ENCODE measurements at regions not wholly inside any gene's neighbourhood (a gene's known extent, or its start where the extent isn't known, plus 50 kb on each side); places are given as distances from the start of the nearest gene placed in this dataset.

DNA sequence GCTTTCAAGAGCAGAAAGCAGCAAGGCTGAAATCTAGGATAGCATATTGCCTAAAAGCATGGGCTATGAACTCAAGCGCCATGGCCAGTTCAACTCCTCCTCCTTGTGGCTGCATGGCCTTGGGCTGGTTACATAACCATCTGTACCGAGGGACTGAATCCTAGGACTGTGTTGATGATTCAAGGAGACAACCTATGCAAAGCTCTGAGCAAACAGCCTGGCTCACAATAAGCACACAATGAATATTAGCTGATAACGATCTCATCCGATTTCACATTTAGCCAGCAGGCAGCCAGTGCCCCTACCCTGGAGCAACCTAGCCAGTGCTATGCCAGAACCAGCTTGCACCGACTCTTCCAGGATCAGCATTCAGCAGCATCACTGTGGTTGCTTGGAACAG, 698.4 kb downstream of the TBC1D22A start:
- no peak for DNase-seq

- no peak for DNase-seq
Observed at GRCh38 chr22:47460176-47460575, 697.7 kb downstream of the TBC1D22A start.

DNA sequence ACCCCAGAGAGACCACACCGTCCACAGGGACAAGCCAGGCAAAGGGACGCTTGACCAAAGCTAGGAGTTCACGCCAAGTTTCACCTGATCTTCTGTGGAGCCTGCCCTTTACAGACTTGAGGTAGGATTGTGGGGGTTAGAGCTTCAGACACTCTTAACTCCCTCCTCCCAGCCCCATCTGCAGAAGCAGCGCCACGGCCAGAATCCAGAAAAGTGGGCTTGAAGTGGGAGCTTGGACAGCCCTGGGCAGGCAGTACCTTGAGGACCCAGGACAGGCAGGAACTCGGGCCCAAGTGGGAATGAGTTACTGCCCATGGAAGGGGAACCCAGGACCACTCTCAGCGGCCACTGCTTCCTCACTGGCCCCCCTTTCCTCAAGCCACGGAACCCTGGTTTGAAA, 695.9 kb downstream of the TBC1D22A start:
- no peak for DNase-seq

DNA sequence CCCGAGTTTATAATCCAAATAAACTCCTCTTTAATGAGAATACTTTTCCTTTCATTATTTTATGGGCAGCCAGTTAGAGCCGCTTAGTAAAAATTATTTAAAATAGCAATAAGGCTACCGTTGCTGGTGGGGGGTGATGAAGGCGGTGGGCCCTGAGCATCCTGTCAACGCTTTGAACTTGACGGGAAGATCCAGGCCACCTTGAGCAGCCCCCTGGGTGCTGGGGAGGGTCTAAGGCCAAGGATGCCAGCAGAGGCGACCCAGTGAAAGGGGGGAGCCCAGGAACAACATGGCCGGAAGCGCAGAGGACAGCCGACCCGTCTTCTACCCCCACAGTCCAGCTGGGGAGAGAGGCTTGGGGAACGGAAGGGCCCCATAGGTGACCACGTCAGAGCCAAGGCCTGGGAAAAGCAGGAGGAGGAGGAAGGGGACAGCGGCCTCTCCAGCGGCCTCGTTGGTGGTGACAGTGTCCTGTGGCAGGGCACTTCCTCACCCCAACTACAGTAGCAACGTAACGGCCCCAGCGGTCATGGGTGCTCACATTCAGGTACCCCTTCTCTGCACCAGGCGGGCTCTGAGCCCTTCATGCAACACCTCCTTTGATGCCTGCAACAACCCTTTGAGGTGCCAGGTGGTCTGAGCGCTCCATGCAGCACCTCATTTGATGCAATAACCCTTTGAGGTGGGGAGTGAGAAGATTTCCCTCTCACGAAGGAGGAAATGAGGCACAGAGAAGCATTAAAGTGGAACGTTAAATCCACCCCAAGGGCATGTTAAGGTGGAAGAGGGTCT, 695.3 kb downstream of the TBC1D22A start:
- no peak for DNase-seq

DNA sequence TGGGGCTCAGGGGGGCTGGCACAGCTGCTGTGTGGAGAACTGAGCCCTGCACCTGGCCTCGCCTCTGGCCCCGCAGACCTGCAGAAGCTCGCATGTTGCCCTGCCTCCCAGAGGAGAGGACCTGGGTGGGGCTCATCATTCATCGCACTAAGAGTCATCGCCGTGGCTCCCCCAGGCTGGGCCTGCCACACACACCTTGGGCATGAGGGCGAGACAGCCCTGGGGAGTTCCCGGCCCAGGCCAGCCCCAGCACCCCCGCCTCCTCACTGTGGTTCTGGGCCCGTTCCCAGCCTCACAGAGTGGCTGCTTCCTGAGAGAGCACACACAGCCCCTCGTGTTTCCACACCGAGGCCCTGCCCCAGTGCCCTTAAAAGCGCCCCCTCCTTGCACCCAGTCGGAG, 694.6 kb downstream of the TBC1D22A start:
- no peak for DNase-seq

GRCh38 chr22:47456031-47456430, 693.6 kb downstream of the TBC1D22A start:
- no peak for DNase-seq

DNA sequence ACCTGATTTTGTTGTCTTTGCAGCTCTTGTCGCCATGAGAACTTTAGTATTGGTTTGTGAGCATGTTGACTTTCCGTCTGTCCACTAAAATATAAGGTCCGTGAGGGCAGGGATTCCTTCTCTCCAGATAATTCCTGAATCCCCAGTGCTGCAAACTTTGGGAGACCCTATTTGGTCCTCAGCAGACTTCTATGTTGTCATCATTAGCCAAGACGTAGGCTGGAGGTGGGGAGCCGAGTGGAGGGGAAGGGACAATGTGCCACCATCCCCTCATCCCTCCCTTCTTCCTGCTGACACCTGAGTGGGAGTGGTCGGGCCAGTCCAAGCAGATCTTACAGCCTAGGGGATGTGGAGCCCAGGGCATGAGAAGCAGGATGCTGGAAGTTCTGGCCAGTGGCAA, 690.6 kb downstream of the TBC1D22A start:
- DNase-seq: no peak

DNA sequence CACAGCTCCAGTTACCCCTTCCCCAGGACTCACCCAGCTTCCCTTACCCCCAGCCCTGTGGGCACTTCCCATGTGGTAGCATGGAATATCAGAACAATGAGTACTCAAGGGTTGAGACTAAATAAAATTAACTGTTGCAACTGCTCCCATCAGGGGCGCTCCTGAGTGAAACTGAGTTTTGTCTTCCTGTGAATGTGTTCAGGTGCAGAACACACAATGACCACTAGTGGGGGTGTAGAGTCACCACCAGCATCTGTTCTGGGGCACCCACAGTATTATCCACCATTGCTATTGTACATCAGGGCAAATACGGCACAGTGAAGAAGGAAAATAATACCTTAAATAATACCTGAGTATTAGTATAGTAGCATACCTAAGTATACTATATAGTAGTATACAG, 689.7 kb downstream of the TBC1D22A start:
- DNase-seq: no peak

DNA sequence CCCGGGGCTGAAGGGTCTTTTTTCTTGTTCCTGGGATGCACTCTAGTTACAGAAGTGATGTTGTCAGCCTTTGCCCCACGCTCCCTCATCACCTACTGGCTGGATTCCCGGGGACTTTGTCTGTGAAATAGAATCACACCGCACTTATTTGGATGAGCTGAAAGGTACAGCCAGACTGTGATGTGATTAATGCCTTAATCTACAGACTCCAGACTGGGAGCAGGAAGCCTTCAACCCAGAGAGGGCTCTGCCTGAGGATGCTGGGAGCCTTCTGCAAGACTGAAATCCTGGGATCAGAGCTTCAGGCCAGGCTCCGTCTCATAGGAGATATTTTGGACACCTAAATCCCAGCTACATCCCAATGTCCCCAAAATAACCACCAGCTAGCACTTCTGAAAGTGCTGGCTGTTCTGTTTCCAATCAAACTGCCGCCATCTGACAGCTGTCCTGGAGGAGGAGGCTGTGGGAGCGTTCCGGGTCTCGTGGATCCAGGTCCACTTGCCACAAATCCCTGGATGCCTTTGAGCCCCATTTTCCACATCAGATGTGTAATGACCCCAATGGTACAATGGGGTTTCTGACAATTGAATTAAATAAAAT, 688.5 kb downstream of the TBC1D22A start:
- no peak for DNase-seq

- no peak for DNase-seq
Observed at GRCh38 chr22:47449508-47450270, 687.2 kb downstream of the TBC1D22A start.

- DNase-seq: no peak
Observed at GRCh38 chr22:47448231-47449223, 686.1 kb downstream of the TBC1D22A start.

DNA sequence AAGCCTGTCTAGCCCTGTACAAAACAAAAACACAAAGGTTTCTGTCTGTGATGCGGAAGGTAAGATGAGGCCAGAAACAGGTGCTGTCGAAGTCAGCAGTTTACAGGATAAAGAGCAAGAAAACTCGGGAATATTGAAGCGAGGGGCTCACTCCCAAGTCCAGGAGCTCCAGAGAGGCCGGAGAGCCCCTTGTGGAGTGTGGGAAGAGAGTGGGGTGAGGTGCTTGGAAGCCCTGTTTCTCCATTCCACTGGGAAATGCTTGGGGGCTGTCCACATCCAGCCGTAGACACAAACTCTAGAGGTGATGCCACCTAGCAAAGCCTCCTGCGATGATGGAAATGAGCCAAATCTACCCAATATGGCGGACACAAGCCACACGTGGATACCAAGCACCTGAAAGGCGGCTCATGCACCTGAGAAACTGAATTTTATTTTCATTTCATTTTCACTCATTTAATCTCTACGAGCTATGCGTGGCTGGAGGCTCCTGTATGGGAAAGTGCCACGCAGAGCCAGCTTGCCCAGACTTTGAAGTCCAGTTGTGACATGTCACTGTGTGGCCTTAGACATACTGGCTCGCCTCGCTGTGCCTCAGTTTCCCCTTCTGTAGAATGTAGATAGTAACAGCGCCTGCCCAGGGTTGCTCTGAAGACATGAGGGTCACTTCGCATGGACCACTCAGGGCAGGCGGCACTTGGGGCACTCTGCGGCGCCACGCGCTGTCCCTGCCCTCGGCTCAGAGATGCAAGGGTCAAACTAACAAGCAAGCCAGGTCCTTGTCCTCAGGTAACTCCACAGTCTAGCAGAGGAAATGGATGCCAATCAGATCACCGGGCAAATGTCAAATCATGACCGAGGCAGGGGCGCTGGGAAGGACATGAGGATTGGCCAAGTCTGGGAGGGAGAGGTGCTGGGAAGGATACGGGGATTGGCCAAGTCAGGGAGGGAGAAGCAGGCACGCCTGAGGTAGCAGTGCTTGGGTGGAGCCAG, 684.7 kb downstream of the TBC1D22A start:
- no peak for DNase-seq

GRCh38 chr22:47446331-47446730, 683.9 kb downstream of the TBC1D22A start:
- no peak for DNase-seq

DNA sequence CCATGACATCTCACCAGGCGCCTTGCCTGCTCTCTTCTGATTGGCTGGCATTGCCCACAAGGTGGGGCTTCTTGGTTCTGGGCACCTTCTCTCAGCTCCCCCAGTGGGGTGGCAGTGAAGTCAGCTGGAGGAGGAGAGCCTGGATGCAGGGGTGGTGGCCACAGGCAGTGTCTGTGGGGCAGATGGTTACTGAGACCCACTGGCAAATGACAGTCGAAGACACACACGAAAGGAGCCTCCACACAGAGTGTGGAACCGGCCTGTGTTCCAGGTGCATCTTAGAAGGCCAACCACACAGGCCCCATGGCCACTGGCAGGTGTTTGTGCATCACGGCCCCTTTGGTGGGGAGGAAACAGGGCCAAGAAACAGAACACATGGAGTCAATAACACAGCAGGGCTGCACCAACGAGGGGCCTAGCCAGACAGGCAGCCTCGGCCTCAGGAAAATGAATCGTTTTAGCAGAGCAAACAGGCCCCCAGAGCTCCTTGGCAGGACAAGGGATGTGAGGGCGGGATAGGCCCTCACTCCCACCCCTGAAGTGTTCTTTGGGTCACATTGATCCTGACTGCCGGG, 683.4 kb downstream of the TBC1D22A start:
- DNase-seq: no peak

GRCh38 chr22:47445212-47445611, 682.8 kb downstream of the TBC1D22A start:
- no peak for DNase-seq

DNA sequence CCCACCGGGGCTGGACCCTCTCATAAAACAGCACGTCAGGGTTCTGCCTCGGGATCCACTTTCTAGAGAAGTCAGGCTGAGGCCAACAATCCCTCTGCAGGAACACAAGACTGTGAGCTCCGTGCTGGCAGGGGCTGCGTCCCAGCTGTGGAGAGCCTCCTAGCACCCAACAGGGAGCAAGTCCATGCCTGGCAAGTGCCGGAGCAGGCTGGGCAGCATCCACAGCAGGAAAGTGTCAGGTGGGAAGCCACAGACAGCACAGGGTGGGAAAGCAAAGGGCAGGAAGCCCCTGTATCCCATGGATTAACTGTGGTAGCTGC, 682.3 kb downstream of the TBC1D22A start:
- DNase-seq: no peak

DNA sequence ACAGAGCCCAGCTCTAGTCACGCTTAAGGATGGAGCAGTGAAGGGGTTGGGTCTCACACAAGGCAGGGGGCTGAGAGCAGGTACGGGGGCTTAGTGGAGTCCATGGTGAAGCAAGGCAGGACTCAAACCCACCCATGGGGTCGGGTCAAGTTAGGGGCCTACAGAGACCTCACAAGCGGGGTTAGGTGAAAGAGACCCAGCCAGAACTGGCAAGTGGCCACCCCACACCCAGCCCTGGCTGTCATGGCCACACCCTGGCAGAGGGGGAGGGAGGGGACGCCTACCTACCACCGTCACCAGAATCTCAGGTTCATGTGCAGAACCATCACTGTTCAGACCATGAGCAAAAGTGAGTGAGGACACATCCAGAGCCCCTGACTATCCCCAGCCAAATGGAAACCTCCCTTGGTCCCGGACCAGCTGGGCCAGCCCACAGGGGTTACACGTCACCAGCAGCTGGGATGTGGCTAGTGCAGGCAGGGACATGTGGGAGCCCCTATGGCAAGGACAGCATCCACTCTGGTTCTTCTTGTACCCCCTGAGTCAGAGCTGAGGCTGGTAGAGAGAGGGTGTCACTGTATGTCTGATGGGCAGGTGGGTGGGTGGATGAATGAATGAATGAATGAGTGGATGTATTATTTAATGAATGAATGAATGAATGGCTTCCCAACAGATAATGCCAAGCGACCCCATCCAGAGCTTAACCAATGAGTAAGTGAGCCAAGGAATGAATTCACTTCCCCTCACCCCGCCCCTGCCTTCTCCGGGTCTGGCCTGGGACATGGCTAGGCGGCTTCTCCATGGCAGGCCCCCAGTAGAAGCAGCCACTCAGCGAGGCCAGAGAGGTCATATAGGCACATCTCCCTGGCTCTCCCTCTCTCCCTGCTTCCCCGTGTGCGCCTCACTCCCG, 681.6 kb downstream of the TBC1D22A start:
- no peak for DNase-seq

DNA sequence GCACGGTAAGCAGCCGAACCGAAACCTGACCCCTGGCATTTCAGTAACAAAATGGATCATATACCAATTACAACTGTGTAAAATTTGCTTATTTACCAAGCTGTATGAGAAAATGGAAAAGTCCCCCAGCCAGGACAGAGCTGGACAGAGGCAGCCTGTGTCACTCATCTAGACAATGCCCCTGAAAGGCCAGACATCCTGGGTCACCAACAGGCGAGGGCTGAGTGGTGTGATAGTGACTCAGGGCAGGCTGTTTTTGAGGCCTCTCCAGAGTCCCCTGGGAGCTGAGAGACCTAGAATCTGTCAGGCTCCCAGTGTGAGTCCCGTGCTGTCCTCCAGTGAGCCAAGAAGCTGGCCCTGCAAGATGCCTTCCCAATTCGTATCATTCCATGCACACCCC, 680.4 kb downstream of the TBC1D22A start:
- no peak for DNase-seq

- DNase-seq: no peak
Observed at GRCh38 chr22:47439643-47440265, 677.3 kb downstream of the TBC1D22A start.

- DNase-seq: no peak
Observed at GRCh38 chr22:47437636-47438035, 675.2 kb downstream of the TBC1D22A start.
